ENCODE measurements at regions not wholly inside any gene's neighbourhood (a gene's known extent, or its start where the extent isn't known, plus 50 kb on each side); places are given as distances from the start of the nearest gene placed in this dataset.
"Not testable (repeated sequence)": the region's sequence is repeated elsewhere in the genome, so short reads cannot be mapped to it uniquely, and the experiment has no call there.

GRCh38 chr5:68834491-68834981 is 259.3 kb upstream of the SLC30A5 start:
- DNase-seq: no peak

- DNase-seq: no peak
Observed at GRCh38 chr5:68838157-68838718, 255.6 kb upstream of the SLC30A5 start.

- DNase-seq: no peak
Observed at GRCh38 chr5:68839019-68839552, 254.7 kb upstream of the SLC30A5 start.

GRCh38 chr5:68843624-68844364 is 250.0 kb upstream of the SLC30A5 start:
- DNase-seq: no peak

GRCh38 chr5:68845131-68845530 is 248.7 kb upstream of the SLC30A5 start:
- DNase-seq: no peak

GRCh38 chr5:68846828-68847227 is 247.0 kb upstream of the SLC30A5 start:
- no peak for DNase-seq

- no peak for DNase-seq
Observed at GRCh38 chr5:68848091-68848490, 245.7 kb upstream of the SLC30A5 start.

GRCh38 chr5:68849103-68849502 is 244.7 kb upstream of the SLC30A5 start:
- no peak for DNase-seq

- no peak for DNase-seq
Observed at GRCh38 chr5:68849906-68850305, 243.9 kb upstream of the SLC30A5 start.

GRCh38 chr5:68861099-68861498 is 232.7 kb upstream of the SLC30A5 start:
- no peak for DNase-seq

- DNase-seq: no peak
Observed at GRCh38 chr5:68862560-68862959, 231.3 kb upstream of the SLC30A5 start.

GRCh38 chr5:68865192-68865591 is 228.6 kb upstream of the SLC30A5 start:
- not testable (repeated sequence) for DNase-seq

- DNase-seq: peak; percentile 14
Observed at GRCh38 chr5:68872088-68872839, 221.6 kb upstream of the SLC30A5 start.

- no peak for DNase-seq
Observed at GRCh38 chr5:68873198-68873597, 220.6 kb upstream of the SLC30A5 start.

- no peak for DNase-seq
Observed at GRCh38 chr5:68875351-68875750, 218.5 kb upstream of the SLC30A5 start.

- no peak for DNase-seq
Observed at GRCh38 chr5:68883436-68883835, 210.4 kb upstream of the SLC30A5 start.

GRCh38 chr5:68884144-68884754 is 209.6 kb upstream of the SLC30A5 start:
- DNase-seq: no peak

- DNase-seq: no peak
Observed at GRCh38 chr5:68884883-68885282, 208.9 kb upstream of the SLC30A5 start.

GRCh38 chr5:68886814-68887213 is 207.0 kb upstream of the SLC30A5 start:
- DNase-seq: no peak

- no peak for DNase-seq
Observed at GRCh38 chr5:68891718-68892117, 202.1 kb upstream of the SLC30A5 start.

GRCh38 chr5:68894673-68895072 is 199.1 kb upstream of the SLC30A5 start:
- no peak for DNase-seq

GRCh38 chr5:68898951-68899471 is 194.8 kb upstream of the SLC30A5 start:
- DNase-seq: peak; percentile 24

Measured in NCI-H510A treated with DMSO at 0.1 percent for 48 hours (cell line).